ENCODE measurements at regions not wholly inside any gene's neighbourhood (a gene's known extent, or its start where the extent isn't known, plus 50 kb on each side); places are given as distances from the start of the nearest gene placed in this dataset.
"Not testable (repeated sequence)": the region's sequence is repeated elsewhere in the genome, so short reads cannot be mapped to it uniquely, and the experiment has no call there.

- DNase-seq: no peak
Observed at GRCh38 chr18:38243291-38243690, 677.7 kb upstream of the CELF4 start.

GRCh38 chr18:38241736-38242135 lies 676.1 kb upstream of the CELF4 start:
- no peak for DNase-seq

- DNase-seq: no peak
Observed at GRCh38 chr18:38241216-38241615, 675.6 kb upstream of the CELF4 start.

GRCh38 chr18:38239606-38240005 lies 674.0 kb upstream of the CELF4 start:
- DNase-seq: no peak

- DNase-seq: no peak
Observed at GRCh38 chr18:38237796-38238195, 672.2 kb upstream of the CELF4 start.

- DNase-seq: no peak
Observed at GRCh38 chr18:38221476-38222100, 656.0 kb upstream of the CELF4 start.

- no peak for DNase-seq
Observed at GRCh38 chr18:38198956-38199355, 633.4 kb upstream of the CELF4 start.

GRCh38 chr18:38198526-38198925 lies 632.9 kb upstream of the CELF4 start:
- no peak for DNase-seq

- no peak for DNase-seq
Observed at GRCh38 chr18:38186491-38186890, 620.9 kb upstream of the CELF4 start.

- DNase-seq: no peak
Observed at GRCh38 chr18:38174594-38174993, 609.0 kb upstream of the CELF4 start.

GRCh38 chr18:38174173-38174572 lies 608.6 kb upstream of the CELF4 start:
- DNase-seq: no peak

- no peak for DNase-seq
Observed at GRCh38 chr18:38170845-38171244, 605.2 kb upstream of the CELF4 start.

- DNase-seq: no peak
Observed at GRCh38 chr18:38167623-38168022, 602.0 kb upstream of the CELF4 start.

- not testable (repeated sequence) for DNase-seq
Observed at GRCh38 chr18:38153116-38153515, 587.5 kb upstream of the CELF4 start.

- no peak for DNase-seq
Observed at GRCh38 chr18:38116716-38117115, 551.1 kb upstream of the CELF4 start.

- DNase-seq: no peak
Observed at GRCh38 chr18:38115201-38115600, 549.6 kb upstream of the CELF4 start.

- no peak for DNase-seq
Observed at GRCh38 chr18:38087538-38087937, 521.9 kb upstream of the CELF4 start.

- no peak for DNase-seq
Observed at GRCh38 chr18:38081516-38081915, 515.9 kb upstream of the CELF4 start.

GRCh38 chr18:38077229-38077628 lies 511.6 kb upstream of the CELF4 start:
- DNase-seq: no peak

GRCh38 chr18:38076346-38077070 lies 510.9 kb upstream of the CELF4 start:
- no peak for DNase-seq

- DNase-seq: no peak
Observed at GRCh38 chr18:38074298-38074876, 508.8 kb upstream of the CELF4 start.

- no peak for DNase-seq
Observed at GRCh38 chr18:38067821-38068220, 502.2 kb upstream of the CELF4 start.

- no peak for DNase-seq
Observed at GRCh38 chr18:38067086-38067485, 501.5 kb upstream of the CELF4 start.

GRCh38 chr18:38052879-38053590 lies 487.4 kb upstream of the CELF4 start:
- no peak for DNase-seq

Data from femur (tissue), 1 donor.